ENCODE measurements at regions not wholly inside any gene's neighbourhood (a gene's known extent, or its start where the extent isn't known, plus 50 kb on each side); places are given as distances from the start of the nearest gene placed in this dataset.

DNA sequence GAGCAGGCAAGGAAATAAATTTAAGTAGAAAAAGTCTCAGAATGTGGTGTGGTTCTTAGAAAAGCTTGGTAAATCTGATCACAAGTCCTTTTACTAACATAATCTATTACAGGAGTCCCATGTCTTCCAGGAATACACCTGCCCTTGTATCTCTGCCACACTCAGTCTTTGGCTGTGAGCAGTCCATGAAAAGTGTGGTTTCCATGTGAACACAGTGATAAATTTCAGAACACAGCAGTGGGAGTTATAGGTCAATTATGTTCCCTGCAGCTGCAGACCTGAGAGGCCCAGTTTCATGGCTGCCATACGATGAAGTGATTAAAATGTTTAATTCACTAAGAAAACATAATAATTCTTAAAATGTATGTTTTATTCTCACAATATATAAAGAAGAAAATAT is 366.9 kb upstream of the STAC start:
- H3K27me3 ChIP-seq = no peaks in the 10 kb centered on the region
- no peaks in the 10 kb centered on the region for H3K4me1 ChIP-seq
- no peak for DNase-seq (ENCODE audit: low spot score in 2 of 2)
- intact Hi-C loops (cut with DNase I; ENCODE audit: low total_unique reads) = no loop called here
- H3K27ac ChIP-seq = no peak overlapping the region
- TF ChIP-seq POLR2AphosphoS5 (IDR thresholded peaks at IDR 0.05) = no peak
- H3K9me3 ChIP-seq = peaks cover under 1% of the 10 kb centered on the region in 2 donors
- H3K4me3 ChIP-seq = no peak overlapping the region
- H3K36me3 ChIP-seq = no peaks in the 10 kb centered on the region

DNA sequence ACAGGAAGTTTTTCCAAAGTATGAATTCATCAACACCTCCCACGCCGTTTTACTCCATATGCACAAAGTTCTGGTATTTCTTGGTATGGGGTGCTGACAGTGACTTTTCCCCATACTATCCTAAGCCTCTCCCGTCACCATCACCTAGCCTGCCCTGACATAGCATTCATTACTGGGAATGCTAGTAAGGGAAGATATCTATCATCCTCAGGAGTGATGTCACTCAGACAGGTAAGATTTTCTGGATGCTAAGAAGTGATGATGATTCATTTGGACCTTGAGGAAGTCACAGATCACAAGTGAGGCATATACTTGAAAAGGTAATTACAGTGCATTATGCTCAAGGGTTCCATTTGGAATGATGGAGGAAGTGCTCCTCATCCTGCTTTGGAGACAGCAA is 355.1 kb upstream of the STAC start:
- Histone ChIP-seq H3K4me1 (no peaks in the 10 kb centered on the region), H3K36me3 (no peaks in the 10 kb centered on the region), H3K9me3 (peaks cover 0 to 4% of the 10 kb centered on the region in 2 donors), H3K4me3 (no peak overlapping the region), H3K27me3 (no peaks in the 10 kb centered on the region), H3K27ac (no peak overlapping the region)
- intact Hi-C loops (cut with DNase I; ENCODE audit: low total_unique reads) = no loop called here
- no peak for DNase-seq (ENCODE audit: low spot score in 2 of 2)
- TF ChIP-seq POLR2AphosphoS5 (IDR thresholded peaks at IDR 0.05) = no peak

- no peak overlapping the region for H3K27ac ChIP-seq
- DNase-seq (ENCODE audit: low spot score in 2 of 2) = no peak
- no peak overlapping the region for H3K4me3 ChIP-seq
- no peaks in the 10 kb centered on the region for H3K36me3 ChIP-seq
- no peaks in the 10 kb centered on the region for H3K4me1 ChIP-seq
- no peaks in the 10 kb centered on the region for H3K27me3 ChIP-seq
- no peak for TF ChIP-seq POLR2A (IDR thresholded peaks at IDR 0.05)
- TF ChIP-seq POLR2AphosphoS5 (IDR thresholded peaks at IDR 0.05) = no peak
- TF ChIP-seq, protein P1, sequence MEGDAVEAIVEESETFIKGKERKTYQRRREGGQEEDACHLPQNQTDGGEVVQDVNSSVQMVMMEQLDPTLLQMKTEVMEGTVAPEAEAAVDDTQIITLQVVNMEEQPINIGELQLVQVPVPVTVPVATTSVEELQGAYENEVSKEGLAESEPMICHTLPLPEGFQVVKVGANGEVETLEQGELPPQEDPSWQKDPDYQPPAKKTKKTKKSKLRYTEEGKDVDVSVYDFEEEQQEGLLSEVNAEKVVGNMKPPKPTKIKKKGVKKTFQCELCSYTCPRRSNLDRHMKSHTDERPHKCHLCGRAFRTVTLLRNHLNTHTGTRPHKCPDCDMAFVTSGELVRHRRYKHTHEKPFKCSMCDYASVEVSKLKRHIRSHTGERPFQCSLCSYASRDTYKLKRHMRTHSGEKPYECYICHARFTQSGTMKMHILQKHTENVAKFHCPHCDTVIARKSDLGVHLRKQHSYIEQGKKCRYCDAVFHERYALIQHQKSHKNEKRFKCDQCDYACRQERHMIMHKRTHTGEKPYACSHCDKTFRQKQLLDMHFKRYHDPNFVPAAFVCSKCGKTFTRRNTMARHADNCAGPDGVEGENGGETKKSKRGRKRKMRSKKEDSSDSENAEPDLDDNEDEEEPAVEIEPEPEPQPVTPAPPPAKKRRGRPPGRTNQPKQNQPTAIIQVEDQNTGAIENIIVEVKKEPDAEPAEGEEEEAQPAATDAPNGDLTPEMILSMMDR (IDR thresholded peaks at IDR 0.05) = no peak
- intact Hi-C loops (cut with DNase I; ENCODE audit: low total_unique reads) = no loop called here
- peaks cover 4 to 28% of the 10 kb centered on the region in 2 donors for H3K9me3 ChIP-seq
These were observed 347.9 kb upstream of the STAC start for GRCh38 chr3:36032180-36033047.

GRCh38 chr3:36058404-36059030 is 321.8 kb upstream of the STAC start:
- Histone ChIP-seq H3K27ac (no peak overlapping the region), H3K36me3 (no peaks in the 10 kb centered on the region), H3K27me3 (no peaks in the 10 kb centered on the region), H3K4me3 (no peak overlapping the region), H3K4me1 (no peaks in the 10 kb centered on the region), H3K9me3 (no peaks in the 10 kb centered on the region)
- no peak for TF ChIP-seq POLR2A (IDR thresholded peaks at IDR 0.05)
- TF ChIP-seq, protein P1 (IDR thresholded peaks at IDR 0.05) = no peak
- no peak for TF ChIP-seq POLR2AphosphoS5 (IDR thresholded peaks at IDR 0.05)
- DNase-seq (ENCODE audit: low spot score in 2 of 2) = no peak
- intact Hi-C loops (cut with DNase I; ENCODE audit: low total_unique reads) = no loop called here

GRCh38 chr3:36060950-36061349 is 319.4 kb upstream of the STAC start:
- TF ChIP-seq, protein P1 (IDR thresholded peaks at IDR 0.05) = no peak
- TF ChIP-seq POLR2AphosphoS5 (IDR thresholded peaks at IDR 0.05) (no peak), POLR2A (IDR thresholded peaks at IDR 0.05) (no peak)
- Histone ChIP-seq H3K4me3 (no peak overlapping the region), H3K27me3 (no peaks in the 10 kb centered on the region), H3K4me1 (no peaks in the 10 kb centered on the region), H3K36me3 (no peaks in the 10 kb centered on the region), H3K9me3 (no peaks in the 10 kb centered on the region), H3K27ac (no peak overlapping the region)
- DNase-seq (ENCODE audit: low spot score in 2 of 2) = no peak
- intact Hi-C loops (cut with DNase I; ENCODE audit: low total_unique reads) = no loop called here

GRCh38 chr3:36063992-36064391 is 316.3 kb upstream of the STAC start:
- no peak overlapping the region for H3K27ac ChIP-seq
- H3K9me3 ChIP-seq = no peaks in the 10 kb centered on the region
- H3K27me3 ChIP-seq = no peaks in the 10 kb centered on the region
- H3K4me1 ChIP-seq = no peaks in the 10 kb centered on the region
- DNase-seq (ENCODE audit: low spot score in 2 of 2) = no peak
- no peak overlapping the region for H3K4me3 ChIP-seq
- no peak for TF ChIP-seq POLR2AphosphoS5 (IDR thresholded peaks at IDR 0.05)
- no peak for TF ChIP-seq POLR2A (IDR thresholded peaks at IDR 0.05)
- TF ChIP-seq, protein P1 (IDR thresholded peaks at IDR 0.05) = no peak
- intact Hi-C loops (cut with DNase I; ENCODE audit: low total_unique reads) = no loop called here
- H3K36me3 ChIP-seq = no peaks in the 10 kb centered on the region
